Neuronal stem cell (in vitro differentiated cells): ENCODE measurements at regions not wholly inside any gene's neighbourhood (a gene's known extent, or its start where the extent isn't known, plus 50 kb on each side); places are given as distances from the start of the nearest gene placed in this dataset.
A peak's percentile ranks its signal among the peaks of the same experiment; 100 is the strongest.

ENCODE experiments used
- DNase-seq: peaks from one replicate; pipeline ENCODE4 v3.0.0-alpha.2; 2013; ENCODE audit warnings: low spot score
- H2AFZ ChIP-seq: one replicate; pipeline ENCODE4 v1.6.1; 2013; ENCODE audit warnings: mild to moderate bottlenecking, low read length, inconsistent platforms
- H2AK5ac ChIP-seq: 2 replicates; pipeline ENCODE4 v1.6.1; 2013; ENCODE audit warnings: low read depth, mild to moderate bottlenecking, inconsistent platforms, low read length, moderate library complexity, mixed read lengths
- H2BK120ac ChIP-seq: 2 replicates; pipeline ENCODE4 v1.6.1; 2013; ENCODE audit warnings: low read depth, mild to moderate bottlenecking, inconsistent platforms, low read length, moderate library complexity, mixed read lengths
- H2BK12ac ChIP-seq: one replicate; pipeline ENCODE4 v1.6.1; 2013; ENCODE audit warnings: low read length, inconsistent platforms
- H2BK15ac ChIP-seq: 2 replicates; pipeline ENCODE4 v1.6.1; 2013; ENCODE audit warnings: mild to moderate bottlenecking, low read length, inconsistent platforms, mixed read lengths
- H2BK5ac ChIP-seq: one replicate; pipeline ENCODE4 v1.6.1; 2013; ENCODE audit warnings: inconsistent platforms, mild to moderate bottlenecking, low read length, moderate library complexity
- H3K14ac ChIP-seq: one replicate; pipeline ENCODE4 v1.6.1; 2013; ENCODE audit warnings: low read length, inconsistent platforms
- H3K18ac ChIP-seq: 2 replicates; pipeline ENCODE4 v1.6.1; 2013; ENCODE audit warnings: low read length, inconsistent platforms
- H3K23ac ChIP-seq: 2 replicates; pipeline ENCODE4 v1.6.1; 2013; ENCODE audit warnings: low read depth, mild to moderate bottlenecking, mixed read lengths, low read length, inconsistent platforms; ENCODE audit not compliant: poor library complexity
- H3K27ac ChIP-seq: replicated peaks from 3 replicates; pipeline ENCODE4 v1.5.1; 2013; ENCODE audit warnings: low read length, inconsistent platforms
- H3K27me3 ChIP-seq, 3 experiments: 2 replicates each; pipeline ENCODE4 v1.6.1; 2013; ENCODE audit warnings: low read length in 3 of 3, mild to moderate bottlenecking in 2 of 3, inconsistent platforms in 1 of 3, low read depth in 1 of 3, mixed read lengths in 1 of 3, moderate library complexity in 1 of 3; ENCODE audit not compliant: control insufficient read depth in 3 of 3, insufficient read depth in 3 of 3
- H3K36me3 ChIP-seq, 2 donors: replicated peaks in 1 of 2; 2 replicates each; pipeline ENCODE4 v1.6.1; 2013; ENCODE audit warnings: low read length in 2 of 2; ENCODE audit not compliant: control insufficient read depth in 2 of 2, insufficient read depth in 2 of 2
- H3K4ac ChIP-seq: 2 replicates; pipeline ENCODE4 v1.6.1; 2013; ENCODE audit warnings: inconsistent platforms, mild to moderate bottlenecking, low read length, moderate library complexity
- H3K4me1 ChIP-seq, 2 donors: 1 replicate in 1 of 2; 2 replicates in 1 of 2; pipeline ENCODE4 v1.6.1; 2013; ENCODE audit warnings: low read length in 2 of 2, low read depth in 1 of 2; ENCODE audit not compliant: control insufficient read depth in 2 of 2, insufficient read depth in 1 of 2
- H3K4me2 ChIP-seq: one replicate; pipeline ENCODE4 v1.6.1; 2013; ENCODE audit warnings: mild to moderate bottlenecking, low read length, inconsistent platforms; ENCODE audit not compliant: insufficient read depth, poor library complexity, severe bottlenecking
- H3K4me3 ChIP-seq, 2 donors: 2 replicates each; pipeline ENCODE4 v1.5.1; 2013; ENCODE audit warnings: low read length in 2 of 2, mild to moderate bottlenecking in 2 of 2, inconsistent platforms in 1 of 2, moderate library complexity in 1 of 2
- H3K79me1 ChIP-seq: one replicate; pipeline ENCODE4 v1.6.1; 2013; ENCODE audit warnings: low read depth, mild to moderate bottlenecking, inconsistent platforms, low read length, moderate library complexity
- H3K9ac ChIP-seq: one replicate; pipeline ENCODE4 v1.6.1; 2013; ENCODE audit warnings: mild to moderate bottlenecking, low read depth, low read length, inconsistent platforms; ENCODE audit not compliant: poor library complexity
- H3K9me3 ChIP-seq, 2 donors: replicated peaks in 1 of 2; 2 replicates each; pipeline versions ENCODE3 to v1.6.1; 2013; ENCODE audit warnings: low read length in 2 of 2, mild to moderate bottlenecking in 2 of 2, inconsistent platforms in 1 of 2, low read depth in 1 of 2, mixed read lengths in 1 of 2, moderate library complexity in 1 of 2; ENCODE audit not compliant: control insufficient read depth in 2 of 2, insufficient read depth in 1 of 2
- H4K8ac ChIP-seq: one replicate; pipeline ENCODE4 v1.6.1; 2013; ENCODE audit warnings: low read depth, mild to moderate bottlenecking, inconsistent platforms, low read length, moderate library complexity
- H4K91ac ChIP-seq: one replicate; pipeline ENCODE4 v1.6.1; 2013; ENCODE audit warnings: low read length, low read depth, mild to moderate bottlenecking, inconsistent platforms; ENCODE audit not compliant: poor library complexity
- WGBS, 2 donors: extraction: QIAGEN DNeasy Blood & Tissue Kit; methylation state at CpG; one replicate each; pipeline ENCODE4 v1.1.7; 2013; ENCODE audit warnings: missing lambda C conversion rate in 2 of 2, mixed read lengths in 1 of 2; ENCODE audit not compliant: insufficient read length in 2 of 2, insufficient replicate concordance in 1 of 2; ENCODE audit errors: extremely low coverage in 2 of 2; 5-methylcytosine and 5-hydroxymethylcytosine counted together

DNA sequence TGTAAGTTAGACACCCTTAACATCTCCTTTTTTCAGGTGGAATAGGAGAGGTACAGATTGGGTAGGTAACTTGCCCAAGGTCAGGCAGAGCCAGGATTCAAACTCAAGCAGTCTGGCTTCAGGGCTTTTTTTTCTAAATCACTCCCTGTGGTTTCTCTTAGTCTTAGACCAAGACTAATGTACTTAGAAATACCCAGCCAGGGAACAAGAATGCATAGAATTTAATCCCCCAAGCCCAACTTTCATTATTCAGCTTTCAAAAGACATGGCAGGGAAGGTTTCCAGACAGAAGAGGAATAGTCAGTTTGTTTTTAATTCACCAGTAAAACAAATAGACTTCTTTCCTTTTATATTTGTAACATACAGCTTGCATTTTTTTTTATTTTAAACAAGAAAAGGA lies 305.2 kb upstream of the RBFOX1 start:
- no peak overlapping the region for H2BK5ac ChIP-seq
- no peaks in the 10 kb centered on the region for H3K36me3 ChIP-seq
- no peak overlapping the region for H3K27ac ChIP-seq
- H4K91ac ChIP-seq, result no peak overlapping the region
- no peak overlapping the region for H2BK12ac ChIP-seq
- no peaks in the 10 kb centered on the region for H3K79me1 ChIP-seq
- H3K4ac ChIP-seq, result no peak overlapping the region
- H3K27me3 ChIP-seq, result no peaks in the 10 kb centered on the region
- H3K9ac ChIP-seq, result no peak overlapping the region
- H2BK15ac ChIP-seq, result no peak overlapping the region
- H4K8ac ChIP-seq, result no peak overlapping the region
- no peak overlapping the region for H3K4me3 ChIP-seq
- DNase-seq, result no peak
- peaks cover 0 to 8% of the 10 kb centered on the region in 2 donors for H3K4me1 ChIP-seq
- no peak overlapping the region for H2AK5ac ChIP-seq
- H2AFZ ChIP-seq, result no peak overlapping the region
- no peak overlapping the region for H2BK120ac ChIP-seq
- H3K9me3 ChIP-seq, result no peaks in the 10 kb centered on the region
- no peak overlapping the region for H3K23ac ChIP-seq
- no peak overlapping the region for H3K4me2 ChIP-seq
- H3K18ac ChIP-seq, result no peak overlapping the region
- H3K14ac ChIP-seq, result no peak overlapping the region

DNA sequence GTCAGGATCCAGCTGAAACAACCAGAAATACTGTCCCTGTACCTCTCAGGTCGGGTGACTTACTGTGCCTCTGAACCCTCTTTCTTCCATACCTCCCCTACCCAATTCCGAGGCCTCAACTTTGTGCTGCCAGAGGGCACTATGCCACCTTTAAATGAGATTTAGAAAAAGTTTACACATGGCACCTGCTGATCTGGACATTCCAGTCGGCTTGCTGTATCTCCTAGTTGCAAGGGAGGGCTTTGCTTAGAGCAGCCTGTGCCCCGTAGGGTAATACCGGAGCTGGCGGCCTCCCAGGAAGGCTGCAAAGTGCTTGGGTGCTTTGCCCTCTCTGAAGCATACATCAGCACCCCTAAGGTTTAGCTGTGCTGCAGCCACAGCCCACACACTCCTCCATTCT lies 306.0 kb upstream of the RBFOX1 start:
- H3K4me3 ChIP-seq, result no peak overlapping the region
- no peak overlapping the region for H3K4me2 ChIP-seq

DNA sequence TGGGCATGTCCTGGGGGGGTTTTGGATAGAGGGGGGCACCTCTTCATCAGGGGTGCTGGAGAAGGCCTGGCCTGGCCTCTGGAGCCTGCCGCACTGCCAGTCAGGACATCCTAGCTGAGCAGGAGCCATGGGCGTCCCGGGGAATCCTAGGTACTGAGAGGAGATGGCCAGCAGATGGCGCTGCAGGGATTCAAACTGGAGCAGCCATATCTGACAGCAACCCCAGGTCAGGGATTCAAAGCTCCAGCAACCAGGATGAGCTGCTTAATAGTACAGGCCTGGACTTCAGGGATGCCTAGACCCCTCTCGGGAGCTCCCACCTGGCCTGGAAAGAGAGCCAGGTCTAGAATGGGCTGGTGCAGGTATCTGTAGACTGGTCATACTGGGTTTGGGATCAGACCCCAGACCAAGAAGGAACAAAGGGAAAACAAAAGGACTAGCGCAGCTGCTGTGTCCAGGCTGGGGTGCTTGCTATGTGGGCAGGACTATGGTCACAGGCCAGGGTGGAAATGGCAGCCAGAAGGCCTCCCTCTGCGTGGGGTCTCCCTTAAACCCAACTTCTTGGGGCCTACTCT lies 306.9 kb upstream of the RBFOX1 start:
- Histone ChIP-seq H3K23ac (no peak overlapping the region), H4K91ac (no peak overlapping the region), H3K36me3 (no peaks in the 10 kb centered on the region), H3K4me3 (no peak overlapping the region), H3K14ac (no peak overlapping the region), H3K9me3 (no peaks in the 10 kb centered on the region), H2BK5ac (no peak overlapping the region), H2BK120ac (no peak overlapping the region), H3K4me2 (no peak overlapping the region), H2AFZ (no peak overlapping the region), H3K18ac (peak overlapping the region; percentile 32), H3K79me1 (no peaks in the 10 kb centered on the region), H3K27ac (no peak overlapping the region), H2AK5ac (no peak overlapping the region), H2BK12ac (no peak overlapping the region), H2BK15ac (no peak overlapping the region), H3K9ac (no peak overlapping the region), H3K4ac (no peak overlapping the region), H3K27me3 (no peaks in the 10 kb centered on the region), H4K8ac (no peak overlapping the region), H3K4me1 (peaks cover 0 to 8% of the 10 kb centered on the region in 2 donors)
- DNase-seq, result peak; percentile 88
- no CpG with 5 or more reads among the region's 7 CpGs for WGBS, 2 donors

More for the DNA sequence above, 306.0 kb upstream of the RBFOX1 start:
- no peaks in the 10 kb centered on the region for H3K79me1 ChIP-seq
- peak overlapping the region; percentile 25 for H2BK5ac ChIP-seq
- H3K4me1 ChIP-seq, result peaks cover 0 to 8% of the 10 kb centered on the region in 2 donors
- no peaks in the 10 kb centered on the region for H3K36me3 ChIP-seq
- H2AK5ac ChIP-seq, result no peak overlapping the region
- H3K27me3 ChIP-seq, result no peaks in the 10 kb centered on the region
- H2BK15ac ChIP-seq, result no peak overlapping the region
- H2BK120ac ChIP-seq, result no peak overlapping the region
- DNase-seq, result no peak
- no peak overlapping the region for H3K14ac ChIP-seq
- WGBS, 2 donors, result no CpG with 5 or more reads among the region's 6 CpGs
- no peaks in the 10 kb centered on the region for H3K9me3 ChIP-seq
- no peak overlapping the region for H2BK12ac ChIP-seq
- no peak overlapping the region for H4K91ac ChIP-seq
- H3K4ac ChIP-seq, result no peak overlapping the region
- peak overlapping the region; percentile 48 for H3K18ac ChIP-seq
- H3K23ac ChIP-seq, result no peak overlapping the region
- H4K8ac ChIP-seq, result no peak overlapping the region
- no peak overlapping the region for H3K9ac ChIP-seq
- H2AFZ ChIP-seq, result no peak overlapping the region
- H3K27ac ChIP-seq, result no peak overlapping the region

DNA sequence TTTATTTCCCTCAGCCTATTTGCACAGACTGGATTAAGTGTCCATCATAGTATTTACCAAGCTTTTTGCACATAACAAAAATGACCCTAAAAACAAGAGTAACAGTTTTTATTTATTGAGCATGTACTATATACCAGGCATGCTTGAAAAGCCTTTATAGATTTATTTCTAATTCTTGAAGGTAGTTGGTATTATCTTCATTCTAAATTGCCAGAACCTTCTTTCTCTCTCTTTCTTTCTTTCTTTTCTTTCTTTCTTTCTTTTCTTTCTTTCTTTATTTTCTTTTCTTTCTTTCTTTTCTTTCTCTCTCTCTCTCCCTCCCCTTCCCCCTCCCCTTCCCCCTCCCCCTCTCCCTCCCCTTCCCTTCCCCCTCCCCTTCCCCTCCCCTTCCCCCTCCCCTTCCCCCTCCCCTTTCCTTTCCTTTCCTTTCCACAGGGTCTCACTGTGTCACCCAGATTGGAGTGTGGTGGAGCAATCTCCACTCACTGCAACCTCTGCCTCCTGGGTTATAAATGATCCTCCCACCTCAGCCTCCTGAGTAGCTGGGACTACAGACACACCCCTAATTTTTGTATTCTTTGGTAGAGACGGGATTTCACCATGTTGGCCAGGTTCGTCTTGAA lies 310.9 kb upstream of the RBFOX1 start:
- Histone ChIP-seq H3K4me3 (no peak overlapping the region), H3K4ac (no peak overlapping the region), H3K27ac (no peak overlapping the region), H2BK5ac (no peak overlapping the region), H3K79me1 (no peaks in the 10 kb centered on the region), H3K4me2 (no peak overlapping the region), H3K9me3 (no peaks in the 10 kb centered on the region), H4K91ac (no peak overlapping the region), H2BK15ac (no peak overlapping the region), H4K8ac (no peak overlapping the region), H3K18ac (no peak overlapping the region), H3K9ac (no peak overlapping the region), H3K23ac (no peak overlapping the region), H3K14ac (no peak overlapping the region), H2AK5ac (no peak overlapping the region), H2BK12ac (no peak overlapping the region), H2BK120ac (no peak overlapping the region), H3K36me3 (no peaks in the 10 kb centered on the region), H3K4me1 (peaks cover 0 to 7% of the 10 kb centered on the region in 2 donors), H2AFZ (no peak overlapping the region), H3K27me3 (no peaks in the 10 kb centered on the region)
- no CpG with 5 or more reads among the region's 2 CpGs for WGBS, 2 donors
- no peak for DNase-seq
